GM23338 (cell line): ENCODE measurements at regions not wholly inside any gene's neighbourhood (a gene's known extent, or its start where the extent isn't known, plus 50 kb on each side); places are given as distances from the start of the nearest gene placed in this dataset.

Source experiments
- ATAC-seq: fragments of 200-7000 bp; cut with Tn5 transposase; 3 replicates; pipeline ENCODE4 v1.9.1; 2020
- DNase-seq: peaks from one replicate; pipeline ENCODE4 v3.0.0-alpha.2; 2015; ENCODE audit warnings: low spot score
- H2AFZ ChIP-seq: fragments of 200-600 bp; sonication (generic); 2 replicates; pipeline ENCODE4 v1.8.0; 2016; ENCODE audit warnings: antibody characterized with exemption, mild to moderate bottlenecking, moderate library complexity
- H3F3A ChIP-seq: fragments of 200-600 bp; sonication (generic); replicated peaks from 2 replicates; pipeline ENCODE4 v1.8.0; 2017; ENCODE audit warnings: antibody characterized with exemption, mixed run types, low read depth
- H3K27ac ChIP-seq: fragments of 200-600 bp; sonication (generic); 2 replicates; pipeline ENCODE4 v1.6.1; 2016; ENCODE audit warnings: low read depth
- H3K27me3 ChIP-seq: fragments of 200-600 bp; sonication (generic); 2 replicates; pipeline ENCODE4 v1.8.0; 2016; ENCODE audit warnings: mild to moderate bottlenecking, mixed run types, moderate library complexity; ENCODE audit not compliant: insufficient read depth
- H3K36me3 ChIP-seq: fragments of 200-600 bp; sonication (generic); 2 replicates; pipeline ENCODE4 v1.8.0; 2016; ENCODE audit warnings: mild to moderate bottlenecking; ENCODE audit not compliant: insufficient read depth
- H3K4me1 ChIP-seq: fragments of 200-600 bp; sonication (generic); 2 replicates; pipeline ENCODE4 v1.8.0; 2016; ENCODE audit warnings: mild to moderate bottlenecking, moderate library complexity; ENCODE audit not compliant: insufficient read depth
- H3K4me2 ChIP-seq: fragments of 200-600 bp; sonication (generic); 2 replicates; pipeline ENCODE4 v1.7.1; 2017; ENCODE audit warnings: mixed run types
- H3K4me3 ChIP-seq: fragments of 200-600 bp; sonication (generic); 2 replicates; pipeline ENCODE4 v1.6.1; 2016; ENCODE audit warnings: mixed run types
- H3K79me2 ChIP-seq: fragments of 200-600 bp; sonication (generic); replicated peaks from 2 replicates; pipeline ENCODE4 v1.8.0; 2017; ENCODE audit warnings: mild to moderate bottlenecking; ENCODE audit not compliant: insufficient read depth
- H3K9me2 ChIP-seq: fragments of 200-600 bp; sonication (generic); 2 replicates; pipeline ENCODE4 v1.8.0; 2017; ENCODE audit not compliant: insufficient read depth
- H4K20me1 ChIP-seq: fragments of 200-600 bp; sonication (generic); replicated peaks from 2 replicates; pipeline ENCODE4 v1.8.0; 2017; ENCODE audit warnings: mild to moderate bottlenecking; ENCODE audit not compliant: insufficient read depth
- H3K27ac Mint-ChIP-seq: 2 replicates; pipeline ENCODE4 v1.8.0; 2020; ENCODE audit warnings: inconsistent platforms, mild to moderate bottlenecking, moderate library complexity, mixed read lengths
- H3K27me3 Mint-ChIP-seq: 3 replicates; pipeline ENCODE4 v1.8.0; 2022; ENCODE audit warnings: low read depth, mild to moderate bottlenecking, moderate library complexity, mixed read lengths, inconsistent platforms; ENCODE audit not compliant: insufficient read depth, poor library complexity
- H3K36me3 Mint-ChIP-seq: 3 replicates; pipeline ENCODE4 v1.8.0; 2021; ENCODE audit warnings: low read depth, mild to moderate bottlenecking, inconsistent platforms, moderate library complexity, mixed read lengths
- H3K4me1 Mint-ChIP-seq: 3 replicates; pipeline ENCODE4 v1.8.0; 2020; ENCODE audit warnings: mild to moderate bottlenecking, inconsistent platforms, mixed read lengths
- H3K4me3 Mint-ChIP-seq: 3 replicates; pipeline ENCODE4 v1.8.0; 2021; ENCODE audit warnings: moderate library complexity, mild to moderate bottlenecking, inconsistent platforms, mixed read lengths
- H3K9me3 Mint-ChIP-seq: 3 replicates; pipeline ENCODE4 v1.8.0; 2020; ENCODE audit warnings: moderate library complexity, mild to moderate bottlenecking, inconsistent platforms, mixed read lengths
- CREB1 ChIP-seq: fragments of 250-450 bp; sonication (Bioruptor Pico); IDR thresholded peaks from 2 replicates; pipeline ENCODE4 v1.5.0; 2020; ENCODE audit warnings: low read depth, mild to moderate bottlenecking, moderate library complexity
- CTCF ChIP-seq, 2 experiments: fragments of 200-600 bp in 1 of 2; sonication (generic) in 1 of 2; conservative IDR thresholded peaks; 2 replicates each; pipeline versions ENCODE4 v1.5.1 to v1.6.1; 2016 to 2017; ENCODE audit warnings: antibody characterized with exemption in 2 of 2, low read depth in 2 of 2, mild to moderate bottlenecking in 2 of 2, moderate library complexity in 1 of 2
- ETS1 ChIP-seq: IDR thresholded peaks from 2 replicates; pipeline ENCODE4 v1.6.1; 2016; ENCODE audit warnings: antibody characterized with exemption
- EZH2 ChIP-seq: fragments of 200-600 bp; sonication (generic); IDR thresholded peaks from one replicate; pipeline ENCODE4 v1.8.0; 2017; ENCODE audit warnings: antibody characterized with exemption, mild to moderate bottlenecking, low read depth; ENCODE audit not compliant: unreplicated experiment
- EZH2phosphoT487 ChIP-seq: fragments of 200-600 bp; sonication (generic); IDR thresholded peaks from one replicate; pipeline ENCODE4 v1.8.1; 2018; ENCODE audit warnings: antibody characterized with exemption; ENCODE audit not compliant: unreplicated experiment
- JUNB ChIP-seq: IDR thresholded peaks from one replicate; pipeline ENCODE4 v1.6.1; 2016; ENCODE audit warnings: antibody characterized with exemption; ENCODE audit not compliant: unreplicated experiment
- NANOG ChIP-seq: IDR thresholded peaks from 2 replicates; pipeline ENCODE4 v1.6.1; 2016; ENCODE audit warnings: antibody characterized with exemption, borderline replicate concordance
- POLR2AphosphoS5 ChIP-seq: IDR thresholded peaks from 2 replicates; pipeline ENCODE4 v1.6.1; 2016; ENCODE audit warnings: antibody characterized with exemption, low read depth
- REST ChIP-seq: IDR thresholded peaks from one replicate; pipeline ENCODE4 v1.6.1; 2018; ENCODE audit warnings: antibody characterized with exemption; ENCODE audit not compliant: unreplicated experiment
- STAT1 ChIP-seq: IDR thresholded peaks from one replicate; pipeline ENCODE4 v1.6.1; 2016; ENCODE audit warnings: antibody characterized with exemption; ENCODE audit not compliant: unreplicated experiment
- ZNF114 ChIP-seq: fragments of 250-450 bp; sonication (Bioruptor Pico); IDR thresholded peaks from 2 replicates; pipeline ENCODE4 v1.5.0; 2020; ENCODE audit warnings: mild to moderate bottlenecking, moderate library complexity
- ZNF331 ChIP-seq: fragments of 250-450 bp; sonication (Bioruptor Pico); IDR thresholded peaks from 2 replicates; pipeline ENCODE4 v1.5.0; 2020; ENCODE audit warnings: low read depth, mild to moderate bottlenecking, moderate library complexity
- ZNF462 ChIP-seq: fragments of 250-450 bp; sonication (Bioruptor Pico); IDR thresholded peaks from 2 replicates; pipeline ENCODE4 v1.5.0; 2020; ENCODE audit warnings: mild to moderate bottlenecking, moderate library complexity

GRCh38 chr12:24270464-24270863, 321.0 kb upstream of the SOX5 start:
- H3K36me3 Mint-ChIP-seq, result no peaks in the 10 kb centered on the region
- H3K9me3 Mint-ChIP-seq, result no peaks in the 10 kb centered on the region
- Histone ChIP-seq H3K4me1 (no peaks in the 10 kb centered on the region), H3F3A (no peaks in the 10 kb centered on the region), H3K36me3 (no peaks in the 10 kb centered on the region), H3K79me2 (no peaks in the 10 kb centered on the region), H2AFZ (no peak overlapping the region), H3K4me2 (no peak overlapping the region), H3K27ac (no peak overlapping the region), H3K27me3 (no peaks in the 10 kb centered on the region), H3K4me3 (no peak overlapping the region), H3K9me2 (no peaks in the 10 kb centered on the region), H4K20me1 (no peaks in the 10 kb centered on the region)
- no peak overlapping the region for H3K4me3 Mint-ChIP-seq
- no peaks in the 10 kb centered on the region for H3K4me1 Mint-ChIP-seq
- H3K27me3 Mint-ChIP-seq, result no peaks in the 10 kb centered on the region
- H3K27ac Mint-ChIP-seq, result no peak overlapping the region
- no peak for TF ChIP-seq EZH2phosphoT487
- TF ChIP-seq JUNB, result no peak
- no peak for TF ChIP-seq ETS1
- TF ChIP-seq POLR2AphosphoS5, result no peak
- TF ChIP-seq STAT1, result no peak
- no peak for TF ChIP-seq ZNF462
- no peak for TF ChIP-seq REST
- TF ChIP-seq ZNF331 (CRISPR knock-in tag), result no peak
- no peak for TF ChIP-seq EZH2
- no peak for TF ChIP-seq CREB1
- TF ChIP-seq ZNF114, result no peak
- no peak for TF ChIP-seq NANOG
- TF ChIP-seq CTCF (conservative IDR thresholded peaks at IDR 0.05; ENCODE audit: low read depth in 2 of 2), result no peak
- DNase-seq, result no peak
- ATAC-seq, result no peak
